SK-N-MC (cell line): ENCODE measurements at regions not wholly inside any gene's neighbourhood (a gene's known extent, or its start where the extent isn't known, plus 50 kb on each side); places are given as distances from the start of the nearest gene placed in this dataset.

Experiments
- EZH2 ChIP-seq: fragments of 200-600 bp; sonication (generic); IDR thresholded peaks from one replicate; pipeline ENCODE4 v1.6.1; 2017; ENCODE audit warnings: antibody characterized with exemption
- FOXP2 ChIP-seq: optimal IDR thresholded peaks from 2 replicates; pipeline ENCODE3; 2011; ENCODE audit warnings: mild to moderate bottlenecking, moderate library complexity; ENCODE audit not compliant: insufficient read depth; ENCODE audit errors: extremely low read length, control extremely low read depth
- POLR2AphosphoS5 ChIP-seq: IDR thresholded peaks from 2 replicates; pipeline ENCODE4 v1.6.1; 2012; ENCODE audit warnings: mild to moderate bottlenecking, low read depth, low read length, borderline replicate concordance

- TF ChIP-seq POLR2AphosphoS5 (no peak), EZH2 (no peak), FOXP2 (no peak)
These were observed 57.0 kb upstream of the STX16 start for GRCh38 chr20:58593880-58594638.
